Activated CD8-positive, alpha-beta T cell treated with anti-CD3 and anti-CD28 coated beads, Interleukin-2, amount 10 ng/mL, durations not matched to agents 7 days and 5 days (primary cell): ENCODE measurements at regions not wholly inside any gene's neighbourhood (a gene's known extent, or its start where the extent isn't known, plus 50 kb on each side); places are given as distances from the start of the nearest gene placed in this dataset.
"Not testable (repeated sequence)": the region's sequence is repeated elsewhere in the genome, so short reads cannot be mapped to it uniquely, and the experiment has no call there.

ENCODE experiments used
- ATAC-seq: fragments of 150-1000 bp; cut with Tn5 transposase; one replicate; pipeline ENCODE4 v1.10.0; 2021; ENCODE audit warnings: moderate library complexity
- CTCF ChIA-PET: fragments of 350-600 bp; sonication (Branson Sonifier 250); formaldehyde crosslinking; loops from one replicate; lab custom pipeline; 2021; ENCODE audit warnings: antibody characterized with exemption; lab: Charles Lee
- POLR2A ChIA-PET: fragments of 350-600 bp; sonication (Branson Sonifier 250); formaldehyde crosslinking; loops from one replicate; lab custom pipeline; 2021; ENCODE audit warnings: antibody characterized with exemption; lab: Charles Lee
- DNase-seq: peaks from one replicate; pipeline ENCODE4 v3.0.0-alpha.2; 2020
- H3K27ac Mint-ChIP-seq: one replicate; pipeline ENCODE4 v1.8.0; 2021; ENCODE audit warnings: mild to moderate bottlenecking, mixed read lengths
- H3K27me3 Mint-ChIP-seq: one replicate; pipeline ENCODE4 v1.8.0; 2021; ENCODE audit warnings: low read depth, mixed read lengths
- H3K36me3 Mint-ChIP-seq: one replicate; pipeline ENCODE4 v1.8.0; 2021; ENCODE audit warnings: low read depth, mixed read lengths
- H3K4me1 Mint-ChIP-seq: one replicate; pipeline ENCODE4 v1.8.0; 2021; ENCODE audit warnings: low read depth, mixed read lengths
- H3K4me3 Mint-ChIP-seq: one replicate; pipeline ENCODE4 v1.8.0; 2021; ENCODE audit warnings: mild to moderate bottlenecking, mixed read lengths
- H3K9me3 Mint-ChIP-seq: one replicate; pipeline ENCODE4 v1.8.0; 2022; ENCODE audit warnings: mixed read lengths; ENCODE audit not compliant: insufficient read depth

DNA sequence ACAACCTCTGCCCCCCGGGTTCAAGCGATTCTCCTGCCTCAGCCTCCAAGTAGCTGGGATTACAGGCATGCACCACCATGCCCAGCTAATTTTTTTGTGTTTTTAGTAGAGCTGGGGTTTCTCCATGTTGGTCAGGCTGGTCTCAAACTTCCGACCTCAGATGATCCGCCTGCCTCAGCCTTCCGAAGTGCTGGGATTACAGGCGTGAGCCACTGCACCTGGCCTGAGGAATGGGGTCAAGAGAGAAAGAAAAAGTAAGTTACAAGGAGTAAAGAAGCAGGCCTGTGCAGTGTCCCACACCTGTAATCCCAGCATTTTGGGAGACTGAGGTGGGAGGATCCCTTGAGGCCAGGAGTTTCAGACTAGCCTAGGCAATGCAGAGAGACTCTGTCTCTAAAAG, 68.5 kb upstream of the LRPPRC start:
- not testable (repeated sequence) for H3K27ac Mint-ChIP-seq, H3K4me3 Mint-ChIP-seq, H3K4me1 Mint-ChIP-seq

DNA sequence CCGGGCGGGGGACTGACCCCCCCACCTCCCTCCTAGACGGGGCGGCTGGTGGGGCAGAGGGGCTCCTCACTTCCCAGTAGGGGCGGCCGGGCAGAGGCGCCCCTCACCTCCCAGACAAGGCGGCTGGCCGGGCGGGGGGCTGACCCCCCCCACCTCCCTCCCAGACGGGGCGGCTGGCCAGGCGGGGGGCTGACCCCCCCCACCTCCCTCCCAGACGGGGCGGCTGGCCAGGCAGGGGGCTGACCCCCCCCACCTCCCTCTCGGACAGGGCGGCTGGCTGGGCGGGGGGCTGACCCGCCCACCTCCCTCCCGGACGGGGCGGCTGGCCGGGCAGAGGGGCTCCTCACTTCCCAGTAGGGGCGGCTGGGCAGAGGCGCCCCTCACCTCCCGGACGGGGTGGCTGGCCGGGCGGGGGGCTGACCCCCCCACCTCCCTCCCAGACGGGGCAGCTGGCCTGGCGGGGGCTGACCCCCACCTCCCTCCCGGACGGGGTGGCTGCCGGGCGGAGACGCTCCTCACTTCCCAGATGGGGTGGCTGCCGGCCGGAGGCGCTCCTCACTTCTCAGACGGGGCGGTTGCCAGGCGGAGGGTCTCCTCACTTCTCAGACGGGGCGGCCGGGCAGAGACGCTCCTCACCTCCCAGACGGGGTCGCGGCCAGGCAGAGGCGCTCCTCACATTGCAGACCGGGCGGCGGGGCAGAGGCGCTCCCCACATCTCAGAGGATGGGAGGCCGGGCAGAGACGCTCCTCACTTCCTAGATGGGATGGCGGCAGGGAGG, 71.4 kb upstream of the LRPPRC start:
- POLR2A ChIA-PET, H3K27me3 Mint-ChIP-seq, H3K4me1 Mint-ChIP-seq, H3K4me3 Mint-ChIP-seq, H3K9me3 Mint-ChIP-seq, H3K36me3 Mint-ChIP-seq, CTCF ChIA-PET, DNase-seq, ATAC-seq, H3K27ac Mint-ChIP-seq: not testable (repeated sequence)

More for the DNA sequence above, 68.5 kb upstream of the LRPPRC start:
- CTCF ChIA-PET, POLR2A ChIA-PET, H3K9me3 Mint-ChIP-seq, ATAC-seq, H3K36me3 Mint-ChIP-seq, H3K27me3 Mint-ChIP-seq, DNase-seq: not testable (repeated sequence)

DNA sequence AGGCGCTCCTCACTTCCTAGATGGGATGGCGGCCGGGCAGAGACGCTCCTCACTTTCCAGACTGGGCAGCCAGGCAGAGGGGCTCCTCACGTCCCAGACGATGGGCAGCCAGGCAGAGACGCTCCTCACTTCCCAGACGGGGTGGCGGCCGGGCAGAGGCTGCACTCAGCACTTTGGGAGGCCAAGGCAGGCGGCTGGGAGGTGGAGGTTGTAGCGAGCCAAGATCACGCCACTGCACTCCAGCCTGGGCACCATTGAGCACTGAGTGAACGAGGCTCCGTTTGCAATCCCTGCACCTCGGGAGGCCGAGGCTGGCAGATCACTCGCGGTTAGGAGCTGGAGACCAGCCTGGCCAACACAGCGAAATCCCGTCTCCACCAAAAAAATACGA, 72.0 kb upstream of the LRPPRC start:
- H3K4me3 Mint-ChIP-seq, H3K27me3 Mint-ChIP-seq, POLR2A ChIA-PET, H3K9me3 Mint-ChIP-seq, DNase-seq, H3K27ac Mint-ChIP-seq, H3K4me1 Mint-ChIP-seq, H3K36me3 Mint-ChIP-seq, CTCF ChIA-PET, ATAC-seq: not testable (repeated sequence)

DNA sequence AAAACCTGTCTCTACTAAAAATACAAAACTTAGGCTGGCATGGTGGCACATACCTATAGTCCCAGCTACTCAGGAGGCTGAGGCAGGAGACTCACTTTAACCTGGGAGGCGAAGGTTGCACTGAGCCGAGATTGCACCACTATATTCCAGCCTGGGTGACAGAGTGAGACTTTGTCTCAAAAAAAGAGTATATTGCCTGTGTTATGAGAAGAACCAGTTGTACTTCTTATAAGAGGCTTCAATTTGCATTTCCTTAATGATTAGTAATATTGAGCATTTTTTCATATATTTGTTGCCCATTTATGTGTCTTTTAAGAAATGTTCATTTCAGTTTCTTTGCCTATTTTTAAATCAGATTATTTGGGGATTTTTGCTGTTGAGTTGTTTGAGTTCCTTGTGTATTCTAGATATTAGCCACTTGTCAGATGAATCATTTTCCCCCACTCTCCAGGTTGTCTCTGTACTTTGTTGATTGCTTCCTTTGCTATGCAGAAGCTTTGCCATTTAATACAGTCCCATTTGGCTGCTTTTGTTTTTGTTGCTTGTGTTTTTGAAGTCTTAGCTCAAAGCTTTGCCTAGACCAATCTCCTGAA, 75.8 kb upstream of the LRPPRC start:
- ChIA-PET CTCF (interaction anchor here (1.1 kb wide), 1 partner anchor 27 kb away, joined by 3 read pairs; no protein-coding TSS in a partner anchor), POLR2A (no interaction called here)
- ATAC-seq (no peak), DNase-seq (no peak)
- no peaks in the 10 kb centered on the region for H3K4me1 Mint-ChIP-seq
- no peak overlapping the region for H3K4me3 Mint-ChIP-seq
- H3K36me3 Mint-ChIP-seq: no peaks in the 10 kb centered on the region
- no peaks in the 10 kb centered on the region for H3K27me3 Mint-ChIP-seq
- no peak overlapping the region for H3K27ac Mint-ChIP-seq
- H3K9me3 Mint-ChIP-seq: no peaks in the 10 kb centered on the region

DNA sequence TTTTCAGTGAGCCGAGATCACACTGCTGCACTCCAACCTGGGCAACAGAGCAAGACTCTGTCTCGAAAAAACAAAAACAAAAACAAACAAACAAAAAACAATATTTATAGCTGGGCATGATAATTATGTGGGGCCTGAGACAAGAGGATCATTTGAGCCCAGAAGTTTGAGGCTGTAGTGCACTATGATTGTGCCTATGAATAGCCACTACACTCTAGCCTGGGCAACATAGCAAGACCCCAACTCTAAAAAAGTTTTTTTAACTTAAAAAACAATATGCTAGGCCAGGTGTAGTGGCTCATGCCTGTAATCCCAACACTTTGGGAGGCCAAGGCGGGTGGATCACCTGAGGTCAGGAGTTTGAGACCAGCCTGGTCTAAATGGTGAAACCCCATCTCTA, 77.9 kb upstream of the LRPPRC start:
- CTCF ChIA-PET, DNase-seq, H3K36me3 Mint-ChIP-seq, POLR2A ChIA-PET, H3K4me1 Mint-ChIP-seq, H3K9me3 Mint-ChIP-seq, H3K27me3 Mint-ChIP-seq, H3K27ac Mint-ChIP-seq, H3K4me3 Mint-ChIP-seq, ATAC-seq: not testable (repeated sequence)

DNA sequence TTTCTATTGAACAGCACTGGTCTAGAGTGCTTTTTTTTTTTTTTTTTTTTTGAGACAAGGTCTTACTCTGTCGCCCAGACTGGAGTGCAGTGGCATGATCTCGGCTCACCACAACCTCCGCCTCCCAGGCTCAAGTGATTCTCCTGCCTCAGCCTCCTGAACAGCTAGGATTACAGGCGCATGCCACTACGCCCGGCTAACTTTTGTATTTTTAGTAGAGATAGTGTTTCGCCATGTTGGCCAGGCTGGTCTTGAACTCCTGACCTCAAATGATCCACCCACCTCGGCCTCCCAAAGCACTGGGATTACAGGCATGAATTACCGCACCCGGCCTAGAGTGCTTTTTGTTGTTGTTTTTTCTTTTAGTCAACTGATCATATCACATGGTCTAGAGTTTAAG, 79.0 kb upstream of the LRPPRC start:
- H3K27me3 Mint-ChIP-seq, H3K36me3 Mint-ChIP-seq, H3K27ac Mint-ChIP-seq, H3K4me3 Mint-ChIP-seq, H3K9me3 Mint-ChIP-seq, CTCF ChIA-PET, DNase-seq, ATAC-seq, H3K4me1 Mint-ChIP-seq: not testable (repeated sequence)
- POLR2A ChIA-PET: interaction anchor here (0.7 kb wide), 1 partner anchor 92 kb away, joined by 4 read pairs; no protein-coding TSS in a partner anchor

DNA sequence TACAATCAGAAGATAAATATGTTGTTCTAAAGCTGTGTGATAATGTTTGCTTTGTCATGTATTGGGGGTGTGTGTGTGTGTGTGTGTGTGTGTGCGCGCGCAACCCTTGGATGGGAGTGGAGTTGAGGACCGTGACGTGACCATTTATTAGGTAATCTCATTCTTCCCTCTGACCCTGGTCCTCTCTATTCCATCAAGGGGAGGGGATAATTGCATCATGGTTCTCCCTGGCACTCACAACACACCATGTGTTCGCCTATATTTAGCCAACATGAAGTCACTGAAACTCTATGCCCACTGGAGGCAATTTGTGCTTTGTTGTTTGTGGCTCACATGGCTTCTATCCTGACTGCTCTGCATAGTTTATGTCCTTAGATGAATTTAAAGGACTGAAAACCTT, 79.8 kb upstream of the LRPPRC start:
- Mint-ChIP-seq H3K4me3 (no peak overlapping the region), H3K27ac (no peak overlapping the region), H3K4me1 (no peaks in the 10 kb centered on the region), H3K36me3 (no peaks in the 10 kb centered on the region), H3K27me3 (peaks cover 3% of the 10 kb centered on the region), H3K9me3 (no peaks in the 10 kb centered on the region)
- POLR2A ChIA-PET: interaction anchor here (0.7 kb wide), 1 partner anchor 91 kb away, joined by 4 read pairs; no protein-coding TSS in a partner anchor
- ATAC-seq (no peak), DNase-seq (no peak)
- CTCF ChIA-PET: no interaction called here

DNA sequence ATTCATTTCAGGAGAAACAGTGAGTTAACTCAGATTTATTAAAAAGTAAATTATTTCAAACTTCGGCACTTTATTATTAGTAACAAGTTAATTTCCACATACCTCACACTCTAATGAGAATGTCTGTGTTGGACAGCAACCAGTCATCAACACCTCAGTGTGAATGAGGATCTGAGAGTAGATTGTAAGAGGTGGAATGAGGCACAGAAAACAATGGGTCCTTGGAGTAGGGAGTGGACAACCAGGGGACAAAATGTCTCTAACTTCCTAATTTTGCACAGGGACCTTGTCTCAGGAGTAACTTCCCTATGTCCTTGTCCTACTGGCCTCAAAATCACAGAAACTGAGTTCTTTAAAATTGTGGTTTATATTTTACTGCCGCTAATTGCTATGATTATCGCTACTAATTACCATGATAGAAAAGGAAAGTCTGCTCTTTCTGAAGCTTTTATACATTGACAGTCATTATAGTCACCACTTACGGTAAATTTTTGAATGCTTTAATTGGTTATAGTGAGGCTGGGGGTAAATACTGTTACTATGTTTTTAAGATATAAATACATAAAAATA, 82.2 kb upstream of the LRPPRC start:
- peaks cover 3% of the 10 kb centered on the region for H3K27me3 Mint-ChIP-seq
- peaks cover 4% of the 10 kb centered on the region for H3K4me1 Mint-ChIP-seq
- ATAC-seq (no peak), DNase-seq (no peak)
- H3K4me3 Mint-ChIP-seq: no peak overlapping the region
- H3K27ac Mint-ChIP-seq: no peak overlapping the region
- ChIA-PET CTCF (interaction anchor here (0.5 to 2.0 kb wide), 3 partner anchors 9 to 235 kb away, joined by 3 to 8 read pairs (median 3); no protein-coding TSS in a partner anchor), POLR2A (no interaction called here)
- H3K9me3 Mint-ChIP-seq: no peaks in the 10 kb centered on the region
- no peaks in the 10 kb centered on the region for H3K36me3 Mint-ChIP-seq

DNA sequence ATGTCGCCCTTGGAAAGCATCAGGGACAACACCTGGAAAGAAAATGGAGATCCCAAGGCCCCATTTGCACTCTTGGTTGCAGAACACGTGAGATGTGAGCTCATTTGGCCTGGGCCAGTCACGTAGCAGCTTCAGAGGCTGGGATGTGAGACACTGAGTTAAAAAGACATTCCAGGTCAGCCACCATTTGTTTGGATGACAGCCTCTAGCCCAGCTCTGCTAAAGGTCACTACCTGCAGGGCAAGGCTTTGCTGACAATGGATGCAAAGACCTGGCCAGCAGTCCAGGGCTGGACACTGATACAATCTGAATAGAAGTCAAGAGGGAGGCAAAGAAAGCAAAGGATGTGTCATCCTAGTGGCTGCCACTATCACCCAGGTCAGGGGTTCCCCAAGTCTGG, 83.9 kb upstream of the LRPPRC start:
- Mint-ChIP-seq H3K4me3 (no peak overlapping the region), H3K36me3 (no peaks in the 10 kb centered on the region), H3K27me3 (peaks cover 3% of the 10 kb centered on the region), H3K27ac (no peak overlapping the region), H3K4me1 (peaks cover 4% of the 10 kb centered on the region), H3K9me3 (no peaks in the 10 kb centered on the region)
- POLR2A ChIA-PET: no interaction called here
- CTCF ChIA-PET: no interaction called here
- no peak for DNase-seq
- ATAC-seq: no peak

DNA sequence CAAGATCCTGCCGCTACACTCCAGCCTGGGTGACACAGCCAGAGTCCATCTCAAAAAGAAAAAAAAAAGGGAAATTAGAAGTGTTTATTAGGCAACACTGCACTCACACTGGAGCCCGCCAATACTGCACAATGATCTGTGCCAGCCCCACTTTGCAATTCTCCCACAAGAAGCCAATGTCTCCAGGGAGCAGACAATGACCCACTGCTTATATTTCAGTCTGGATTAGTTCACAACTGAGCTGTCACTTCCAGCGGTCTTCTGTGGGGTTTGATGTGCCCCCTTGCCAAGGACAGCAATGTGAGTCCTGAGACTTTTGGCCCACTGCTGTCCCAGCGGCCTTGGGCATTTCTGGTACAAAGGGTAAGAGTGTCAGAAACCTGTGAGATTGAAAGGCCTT, 85.6 kb upstream of the PPM1B start:
- peaks cover 12% of the 10 kb centered on the region for H3K4me1 Mint-ChIP-seq
- CTCF ChIA-PET: interaction anchor here (1.3 kb wide), 1 partner anchor 307 kb away, joined by 4 read pairs; no protein-coding TSS in a partner anchor
- POLR2A ChIA-PET: no interaction called here

DNA sequence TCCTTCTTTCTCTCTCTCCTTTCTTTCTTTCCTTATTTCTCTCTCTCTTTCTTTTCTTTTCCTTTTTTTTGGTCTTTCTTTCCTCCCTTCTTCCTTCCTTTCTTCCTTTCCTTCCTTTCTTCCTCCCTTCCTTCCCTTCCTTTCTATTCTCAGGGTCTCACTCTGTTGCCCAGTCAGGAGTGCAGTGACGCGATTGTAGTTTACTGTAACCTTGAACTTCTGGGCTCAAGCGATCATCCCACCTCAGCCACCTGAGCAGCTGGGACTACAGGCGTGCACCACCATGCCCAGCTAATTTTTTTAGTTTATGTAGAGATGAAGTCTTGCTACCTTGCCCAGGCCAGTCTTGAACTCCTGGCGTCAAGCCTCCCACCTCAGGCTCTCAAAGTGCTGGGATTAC, 83.8 kb upstream of the PPM1B start:
- Mint-ChIP-seq H3K27ac (no peak overlapping the region), H3K36me3 (no peaks in the 10 kb centered on the region), H3K9me3 (no peaks in the 10 kb centered on the region), H3K27me3 (no peaks in the 10 kb centered on the region), H3K4me1 (peaks cover 14% of the 10 kb centered on the region), H3K4me3 (no peak overlapping the region)
- ChIA-PET CTCF (interaction anchor here (0.8 to 1.2 kb wide), 3 partner anchors 41 to 476 kb away, joined by 3 to 4 read pairs (median 3); no protein-coding TSS in a partner anchor), POLR2A (no interaction called here)
- ATAC-seq (no peak), DNase-seq (no peak)

More for the DNA sequence above, 85.6 kb upstream of the PPM1B start:
- ATAC-seq (no peak), DNase-seq (no peak)
- no peaks in the 10 kb centered on the region for H3K36me3 Mint-ChIP-seq
- H3K4me3 Mint-ChIP-seq: no peak overlapping the region
- H3K27ac Mint-ChIP-seq: no peak overlapping the region
- H3K9me3 Mint-ChIP-seq: no peaks in the 10 kb centered on the region
- H3K27me3 Mint-ChIP-seq: no peaks in the 10 kb centered on the region

DNA sequence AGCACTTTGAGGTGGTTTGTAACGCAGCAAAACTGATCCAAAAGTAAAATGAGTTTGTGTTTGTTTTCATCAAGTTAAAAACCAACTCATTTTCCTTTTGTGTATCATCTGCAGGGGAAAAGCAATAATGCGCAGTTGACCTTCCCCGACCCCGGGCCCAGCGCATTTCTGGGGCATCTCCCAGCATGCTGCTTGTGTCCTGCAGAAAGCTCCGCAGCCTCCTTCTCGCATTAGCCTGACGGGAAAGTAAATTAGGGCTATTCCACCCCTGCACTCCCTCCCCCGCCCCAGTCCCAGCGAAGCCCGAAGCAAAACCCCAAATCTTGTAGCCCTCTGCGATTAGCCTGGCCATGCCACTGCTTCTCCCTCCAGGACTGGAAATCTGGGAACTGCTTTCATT, 82.0 kb upstream of the PPM1B start:
- H3K27me3 Mint-ChIP-seq: no peaks in the 10 kb centered on the region
- H3K36me3 Mint-ChIP-seq: no peaks in the 10 kb centered on the region
- DNase-seq (no peak), ATAC-seq (no peak)
- ChIA-PET POLR2A (interaction anchor here (0.7 kb wide), 1 partner anchor 150 kb away, joined by 3 read pairs; no protein-coding TSS in a partner anchor), CTCF (interaction anchor here (0.6 to 3.3 kb wide), 12 partner anchors 9 to 472 kb away, joined by 3 to 16 read pairs (median 4); no protein-coding TSS in a partner anchor)
- peaks cover 26% of the 10 kb centered on the region for H3K4me1 Mint-ChIP-seq
- H3K9me3 Mint-ChIP-seq: no peaks in the 10 kb centered on the region
- no peak overlapping the region for H3K4me3 Mint-ChIP-seq
- no peak overlapping the region for H3K27ac Mint-ChIP-seq
